ENCODE measurements at regions not wholly inside any gene's neighbourhood (a gene's known extent, or its start where the extent isn't known, plus 50 kb on each side); places are given as distances from the start of the nearest gene placed in this dataset.

DNA sequence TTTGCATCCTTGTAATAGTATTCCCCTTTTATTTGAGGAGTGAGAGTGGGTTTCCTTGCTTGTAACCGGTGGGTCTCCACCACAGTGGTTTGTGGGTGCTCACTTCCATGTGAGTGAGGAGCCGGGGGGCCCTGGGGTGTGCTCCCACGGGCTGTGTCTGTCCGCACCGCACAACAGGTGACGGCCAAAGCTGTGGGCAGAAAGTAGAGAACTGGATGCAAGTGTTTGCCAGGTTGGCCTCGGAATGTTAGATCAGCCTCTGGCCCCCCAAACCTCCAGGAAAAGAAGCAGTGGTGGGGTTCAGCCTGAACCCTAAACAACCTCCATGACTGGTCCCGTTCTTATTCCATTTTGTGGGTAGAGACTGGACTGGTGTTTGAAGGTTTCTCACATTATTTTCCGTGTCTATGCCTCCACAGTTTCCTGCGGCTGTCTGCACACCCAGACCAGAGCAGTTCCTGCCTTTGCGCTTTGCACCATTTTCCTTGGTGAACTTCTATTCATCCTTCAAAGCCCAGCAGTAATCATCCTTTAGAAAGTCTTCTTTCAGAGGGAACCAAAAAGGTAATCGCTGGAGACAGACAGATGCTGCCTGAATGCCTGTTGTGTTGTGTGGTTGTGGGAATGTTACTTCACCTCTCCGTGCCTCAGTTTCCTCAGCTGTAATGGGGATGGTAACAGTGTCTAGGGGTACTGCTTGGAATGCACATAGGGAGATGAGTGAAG lies 77.2 kb downstream of the MYEOV start:
- Histone ChIP-seq H3K4ac (ENCODE audit: low read depth, low read length) (no peak overlapping the region), H3K27me3 (ENCODE audit: insufficient read depth, low read length) (no peaks in the 10 kb centered on the region), H2BK5ac (ENCODE audit: insufficient read length, low read length) (no peak overlapping the region), H3K9ac (ENCODE audit: extremely low read depth, insufficient read length, low read length) (no peak overlapping the region), H4K5ac (ENCODE audit: insufficient read length, low read depth, low read length) (no peak overlapping the region), H3K4me2 (ENCODE audit: insufficient read depth, insufficient read length, low read length) (no peak overlapping the region), H2AFZ (ENCODE audit: low read length) (no peak overlapping the region), H3K79me2 (ENCODE audit: insufficient read depth, low read length) (no peaks in the 10 kb centered on the region), H2BK120ac (ENCODE audit: low read depth, low read length, poor library complexity, severe bottlenecking) (no peak overlapping the region), H2BK20ac (ENCODE audit: low read depth, low read length, poor library complexity, severe bottlenecking) (no peak overlapping the region), H3K9me3 (ENCODE audit: control insufficient read depth, low read depth, low read length) (no peaks in the 10 kb centered on the region), H3K23me2 (ENCODE audit: insufficient read length, low read depth, low read length, poor library complexity, severe bottlenecking) (no peaks in the 10 kb centered on the region), H3T11ph (ENCODE audit: low read length) (no peak overlapping the region), H3K27ac (ENCODE audit: insufficient read length, low read depth, low read length) (no peak overlapping the region), H3K56ac (ENCODE audit: insufficient read length, low read depth, low read length) (no peak overlapping the region), H2BK15ac (ENCODE audit: low read depth, low read length) (no peak overlapping the region), H4K8ac (replicated peaks; ENCODE audit: insufficient read length, low read depth, low read length) (no peak overlapping the region), H3K23ac (ENCODE audit: insufficient read length, low read depth, low read length) (no peak overlapping the region), H2BK12ac (ENCODE audit: insufficient read length, low read depth, low read length) (no peak overlapping the region), H3K79me1 (ENCODE audit: insufficient read depth, low read depth, low read length, poor library complexity, severe bottlenecking) (no peaks in the 10 kb centered on the region), H3K18ac (ENCODE audit: insufficient read length, low read depth, low read length) (no peak overlapping the region), H3K4me1 (ENCODE audit: insufficient read depth, low read length) (no peaks in the 10 kb centered on the region), H3K14ac (ENCODE audit: insufficient read depth, low read length) (no peak overlapping the region; the same call in 1 of the 2 replicates), H4K91ac (ENCODE audit: insufficient read length, low read depth, low read length) (no peak overlapping the region), H4K20me1 (ENCODE audit: control insufficient read depth, insufficient read depth, insufficient read length) (no peaks in the 10 kb centered on the region), H2AK5ac (ENCODE audit: insufficient read length, low read length) (no peak overlapping the region)
- Mint-ChIP-seq H3K4me3 (no peak overlapping the region), H3K27me3 (ENCODE audit: low read depth) (peaks cover 4% of the 10 kb centered on the region), H3K9me3 (peaks cover 10 to 21% of the 10 kb centered on the region in 2 experiments; a peak in 3 of 5 replicates), H3K4me1 (no peaks in the 10 kb centered on the region), H3K36me3 (ENCODE audit: insufficient read depth in 1 of 3, low read depth in 3 of 3) (peaks cover 0 to 15% (median 4%) of the 10 kb centered on the region in 3 experiments; a peak in 4 of 7 replicates), H3K27ac (no peak overlapping the region; a peak in 1 of 7 replicates)
- TF ChIP-seq, protein P1, sequence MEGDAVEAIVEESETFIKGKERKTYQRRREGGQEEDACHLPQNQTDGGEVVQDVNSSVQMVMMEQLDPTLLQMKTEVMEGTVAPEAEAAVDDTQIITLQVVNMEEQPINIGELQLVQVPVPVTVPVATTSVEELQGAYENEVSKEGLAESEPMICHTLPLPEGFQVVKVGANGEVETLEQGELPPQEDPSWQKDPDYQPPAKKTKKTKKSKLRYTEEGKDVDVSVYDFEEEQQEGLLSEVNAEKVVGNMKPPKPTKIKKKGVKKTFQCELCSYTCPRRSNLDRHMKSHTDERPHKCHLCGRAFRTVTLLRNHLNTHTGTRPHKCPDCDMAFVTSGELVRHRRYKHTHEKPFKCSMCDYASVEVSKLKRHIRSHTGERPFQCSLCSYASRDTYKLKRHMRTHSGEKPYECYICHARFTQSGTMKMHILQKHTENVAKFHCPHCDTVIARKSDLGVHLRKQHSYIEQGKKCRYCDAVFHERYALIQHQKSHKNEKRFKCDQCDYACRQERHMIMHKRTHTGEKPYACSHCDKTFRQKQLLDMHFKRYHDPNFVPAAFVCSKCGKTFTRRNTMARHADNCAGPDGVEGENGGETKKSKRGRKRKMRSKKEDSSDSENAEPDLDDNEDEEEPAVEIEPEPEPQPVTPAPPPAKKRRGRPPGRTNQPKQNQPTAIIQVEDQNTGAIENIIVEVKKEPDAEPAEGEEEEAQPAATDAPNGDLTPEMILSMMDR (conservative IDR thresholded peaks at IDR 0.05) = no peak
- DNase-seq = peak; percentile 6
- WGBS (ENCODE audit: extremely low coverage, insufficient read length, low lambda C conversion rate) = no CpG with 5 or more reads among the region's 13 CpGs

Data from H9 (cell line).